Lung (tissue), 11 donors: ENCODE measurements at regions not wholly inside any gene's neighbourhood (a gene's known extent, or its start where the extent isn't known, plus 50 kb on each side); places are given as distances from the start of the nearest gene placed in this dataset.
"Not testable (repeated sequence)": the region's sequence is repeated elsewhere in the genome, so short reads cannot be mapped to it uniquely, and the experiment has no call there.

Source experiments
- ATAC-seq: fragments of 200-7000 bp; cut with Tn5 transposase; one replicate; pipeline ENCODE4 v1.9.1; 2020; ENCODE audit warnings: moderate number of reproducible peaks; ENCODE audit not compliant: insufficient read depth, low FRiP score
- DNase-seq, 3 donors: peaks; one replicate each; pipeline ENCODE4 v3.0.0-alpha.2; 2013 to 2017
- H3K27ac ChIP-seq, 2 donors: one replicate each; pipeline ENCODE4 v1.5.1; 2013; ENCODE audit warnings: mild to moderate bottlenecking in 2 of 2, moderate library complexity in 2 of 2, control low read depth in 1 of 2, inconsistent platforms in 1 of 2, low read depth in 1 of 2, low read length in 1 of 2
- H3K27me3 ChIP-seq, 3 donors: one replicate each; pipeline ENCODE4 v1.5.1; 2013; ENCODE audit warnings: low read length in 2 of 3; ENCODE audit not compliant: control insufficient read depth in 3 of 3, insufficient read depth in 3 of 3
- H3K36me3 ChIP-seq, 4 donors: one replicate each; pipeline ENCODE4 v1.5.1; 2013; ENCODE audit warnings: low read length in 4 of 4, mild to moderate bottlenecking in 1 of 4, moderate library complexity in 1 of 4; ENCODE audit not compliant: control insufficient read depth in 4 of 4, insufficient read depth in 4 of 4
- H3K4me1 ChIP-seq, 5 donors: one replicate each; pipeline ENCODE4 v1.5.1; 2013; ENCODE audit warnings: low read length in 5 of 5, mild to moderate bottlenecking in 2 of 5, moderate library complexity in 1 of 5; ENCODE audit not compliant: control insufficient read depth in 5 of 5, insufficient read depth in 5 of 5
- H3K4me3 ChIP-seq: one replicate; pipeline ENCODE4 v1.5.1; 2013; ENCODE audit warnings: mild to moderate bottlenecking, control low read depth, moderate library complexity
- H3K9ac ChIP-seq, 2 donors: one replicate each; pipeline ENCODE4 v1.5.1; 2013; ENCODE audit warnings: low read length in 2 of 2, control low read depth in 1 of 2; ENCODE audit not compliant: insufficient read depth in 1 of 2
- H3K9me3 ChIP-seq, 4 donors: one replicate each; pipeline ENCODE4 v1.5.1; 2013; ENCODE audit warnings: low read length in 3 of 4, mild to moderate bottlenecking in 1 of 4, moderate library complexity in 1 of 4; ENCODE audit not compliant: control insufficient read depth in 4 of 4, insufficient read depth in 3 of 4
- CTCF ChIP-seq: IDR thresholded peaks from 2 replicates; pipeline ENCODE4 v1.5.1; 2012; ENCODE audit warnings: mild to moderate bottlenecking; ENCODE audit errors: control extremely low read depth, extremely low read depth
- WGBS, 2 donors: extraction: QIAGEN DNeasy Blood & Tissue Kit; methylation state at CpG; one replicate each; pipeline ENCODE4 v1.1.7; 2013; 5-methylcytosine and 5-hydroxymethylcytosine counted together
- donor health status: control.
- donor health status: control.
- donor health status: Bipolar disorder and iron deficiency.
- donor health status: healthy.
- donor health status: DM: yes; HTN: yes; CAD: no.

GRCh38 chrX:109782994-109783700 lies 50.1 kb upstream of the ACSL4 start:
- DNase-seq (no peak), ATAC-seq (no peak)
- no peaks in the 10 kb centered on the region for H3K4me1 ChIP-seq
- H3K4me3 ChIP-seq, result no peak overlapping the region
- no peak overlapping the region for H3K27ac ChIP-seq
- no peaks in the 10 kb centered on the region for H3K36me3 ChIP-seq
- no peak for TF ChIP-seq CTCF
- no peak overlapping the region for H3K9ac ChIP-seq
- H3K27me3 ChIP-seq, result peaks cover 0 to 50% (median 14%) of the 10 kb centered on the region in 3 donors
- H3K9me3 ChIP-seq, result no peaks in the 10 kb centered on the region
- 68 to 71% methylated on average over 6 of the region's 6 CpGs for WGBS, 2 donors

GRCh38 chrX:109783701-109784079 lies 50.6 kb upstream of the ACSL4 start:
- H3K36me3 ChIP-seq, result no peaks in the 10 kb centered on the region
- no peak overlapping the region for H3K27ac ChIP-seq
- peaks cover 0 to 50% (median 14%) of the 10 kb centered on the region in 3 donors for H3K27me3 ChIP-seq
- H3K9me3 ChIP-seq, result no peaks in the 10 kb centered on the region
- no peak for TF ChIP-seq CTCF
- no peaks in the 10 kb centered on the region for H3K4me1 ChIP-seq
- no peak overlapping the region for H3K4me3 ChIP-seq
- no peak for ATAC-seq
- 41 to 58% methylated on average over 5 of the region's 5 CpGs for WGBS, 2 donors
- no peak overlapping the region for H3K9ac ChIP-seq
- DNase-seq, result no peak

GRCh38 chrX:109785053-109785452 lies 52.0 kb upstream of the ACSL4 start:
- Histone ChIP-seq H3K4me1 (no peaks in the 10 kb centered on the region), H3K9me3 (no peaks in the 10 kb centered on the region), H3K27ac (no peak overlapping the region), H3K27me3 (peaks cover 0 to 49% (median 14%) of the 10 kb centered on the region in 3 donors), H3K4me3 (no peak overlapping the region), H3K36me3 (no peaks in the 10 kb centered on the region), H3K9ac (no peak overlapping the region)
- no peak for ATAC-seq
- 83 to 89% methylated on average over 4 of the region's 4 CpGs for WGBS, 2 donors
- TF ChIP-seq CTCF, result no peak
- DNase-seq, result no peak

GRCh38 chrX:109790511-109790910 lies 57.5 kb upstream of the ACSL4 start:
- H3K36me3 ChIP-seq, DNase-seq, H3K27ac ChIP-seq, H3K4me1 ChIP-seq, H3K9me3 ChIP-seq, ATAC-seq, H3K9ac ChIP-seq, H3K4me3 ChIP-seq: not testable (repeated sequence)
- H3K27me3 ChIP-seq, result peaks cover 3 to 35% (median 8%) of the 10 kb centered on the region in 3 donors
- WGBS, 2 donors, result 93 to 95% methylated on average over 7 of the region's 7 CpGs
